GM18861 (cell line): ENCODE measurements at regions not wholly inside any gene's neighbourhood (a gene's known extent, or its start where the extent isn't known, plus 50 kb on each side); places are given as distances from the start of the nearest gene placed in this dataset.
A peak's percentile ranks its signal among the peaks of the same experiment; 100 is the strongest.

Experiments used
- ATAC-seq: cut with Tn5 transposase; IDR thresholded peaks from one replicate; pipeline ENCODE4 v1.9.1; 2021; ENCODE audit not compliant: unreplicated experiment

- no peak for ATAC-seq
Measured at GRCh38 chr5:92581690-92582089, 999.3 kb downstream of the NR2F1-AS1 start.

- ATAC-seq: no peak
Measured at GRCh38 chr5:92581249-92581648, 999.8 kb downstream of the NR2F1-AS1 start.

- no peak for ATAC-seq
Measured at GRCh38 chr5:92580814-92581213, 1000.2 kb downstream of the NR2F1-AS1 start.

GRCh38 chr5:92574023-92574422 lies 1007.0 kb downstream of the NR2F1-AS1 start:
- no peak for ATAC-seq

- ATAC-seq: no peak
Measured at GRCh38 chr5:92568522-92568921, 1012.5 kb downstream of the NR2F1-AS1 start.

- no peak for ATAC-seq
Measured at GRCh38 chr5:92567831-92568450, 1013.1 kb downstream of the NR2F1-AS1 start.

- no peak for ATAC-seq
Measured at GRCh38 chr5:92566113-92566786, 1014.8 kb downstream of the NR2F1-AS1 start.

GRCh38 chr5:92565673-92566072 lies 1015.3 kb downstream of the NR2F1-AS1 start:
- no peak for ATAC-seq

GRCh38 chr5:92562065-92562464 lies 1019.0 kb downstream of the NR2F1-AS1 start:
- no peak for ATAC-seq

- ATAC-seq: no peak
Measured at GRCh38 chr5:92561411-92561959, 1019.5 kb downstream of the NR2F1-AS1 start.

GRCh38 chr5:92560698-92561401 lies 1020.2 kb downstream of the NR2F1-AS1 start:
- ATAC-seq: no peak

- no peak for ATAC-seq
Measured at GRCh38 chr5:92559781-92560180, 1021.2 kb downstream of the NR2F1-AS1 start.

GRCh38 chr5:92559331-92559730 lies 1021.7 kb downstream of the NR2F1-AS1 start:
- ATAC-seq: no peak

- ATAC-seq: no peak
Measured at GRCh38 chr5:92556747-92557146, 1024.3 kb downstream of the NR2F1-AS1 start.

GRCh38 chr5:92554447-92555085 lies 1026.5 kb downstream of the NR2F1-AS1 start:
- ATAC-seq: no peak

GRCh38 chr5:92553326-92553725 lies 1027.7 kb downstream of the NR2F1-AS1 start:
- peak; percentile 37 for ATAC-seq

- peak; percentile 49 for ATAC-seq
Measured at GRCh38 chr5:92552206-92553160, 1028.5 kb downstream of the NR2F1-AS1 start.

GRCh38 chr5:92548346-92548745 lies 1032.7 kb downstream of the NR2F1-AS1 start:
- no peak for ATAC-seq

- no peak for ATAC-seq
Measured at GRCh38 chr5:92544596-92544995, 1036.4 kb downstream of the NR2F1-AS1 start.

GRCh38 chr5:92544036-92544435 lies 1037.0 kb downstream of the NR2F1-AS1 start:
- ATAC-seq: no peak
